Suppressor macrophage treated with lipopolysaccharide for 1 hour (primary cell): ENCODE measurements at regions not wholly inside any gene's neighbourhood (a gene's known extent, or its start where the extent isn't known, plus 50 kb on each side); places are given as distances from the start of the nearest gene placed in this dataset.

Source experiments
- DNase-seq, 3 donors: peaks; one replicate each; pipeline ENCODE4 v3.0.0-alpha.2; 2020 to 2022

GRCh38 chr9:72431036-72431435 is 66.0 kb upstream of the ZFAND5 start:
- DNase-seq: no peak

- peak; percentile 54 to 67 (median 55) for DNase-seq
Observed at GRCh38 chr9:72428329-72428728, 63.3 kb upstream of the ZFAND5 start.

- no peak for DNase-seq
Observed at GRCh38 chr9:72427801-72428200, 62.8 kb upstream of the ZFAND5 start.

GRCh38 chr9:72424131-72424530 is 59.1 kb upstream of the ZFAND5 start:
- peak; percentile 84 to 97 (median 95) for DNase-seq

GRCh38 chr9:72422214-72422613 is 57.2 kb upstream of the ZFAND5 start:
- DNase-seq: no peak

GRCh38 chr9:72420783-72421182 is 55.8 kb upstream of the ZFAND5 start:
- peak; percentile 24 to 58 (median 55) for DNase-seq

- DNase-seq: no peak
Observed at GRCh38 chr9:72415948-72416347, 50.9 kb upstream of the ZFAND5 start.

- DNase-seq: no peak
Observed at GRCh38 chr9:72415163-72415562, 50.2 kb upstream of the ZFAND5 start.
